ENCODE measurements at regions not wholly inside any gene's neighbourhood (a gene's known extent, or its start where the extent isn't known, plus 50 kb on each side); places are given as distances from the start of the nearest gene placed in this dataset.

DNA sequence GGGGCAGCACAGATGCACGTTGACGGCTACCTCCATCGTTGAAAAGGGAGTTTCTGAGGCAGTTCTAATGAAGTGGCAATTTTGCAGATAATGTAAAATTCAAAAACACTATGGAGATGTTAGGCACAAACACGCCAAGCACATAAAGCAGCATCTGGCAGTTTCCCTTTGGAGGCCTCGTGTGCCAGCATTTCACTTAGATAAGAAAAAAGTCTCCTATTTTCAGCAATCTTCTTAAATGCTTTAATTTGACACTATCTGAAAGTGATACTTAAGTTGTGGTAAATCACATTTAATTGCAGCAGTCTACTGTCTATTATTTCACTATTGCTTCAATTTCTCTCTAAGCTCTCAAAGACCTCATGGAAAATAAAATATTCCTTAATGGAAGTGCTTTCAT is 125.3 kb upstream of the PROKR2 start:
- no peak for DNase-seq
- no peaks in the 10 kb centered on the region for H3K36me3 Mint-ChIP-seq (ENCODE audit: unreplicated experiment)
- TF ChIP-seq, protein P1, sequence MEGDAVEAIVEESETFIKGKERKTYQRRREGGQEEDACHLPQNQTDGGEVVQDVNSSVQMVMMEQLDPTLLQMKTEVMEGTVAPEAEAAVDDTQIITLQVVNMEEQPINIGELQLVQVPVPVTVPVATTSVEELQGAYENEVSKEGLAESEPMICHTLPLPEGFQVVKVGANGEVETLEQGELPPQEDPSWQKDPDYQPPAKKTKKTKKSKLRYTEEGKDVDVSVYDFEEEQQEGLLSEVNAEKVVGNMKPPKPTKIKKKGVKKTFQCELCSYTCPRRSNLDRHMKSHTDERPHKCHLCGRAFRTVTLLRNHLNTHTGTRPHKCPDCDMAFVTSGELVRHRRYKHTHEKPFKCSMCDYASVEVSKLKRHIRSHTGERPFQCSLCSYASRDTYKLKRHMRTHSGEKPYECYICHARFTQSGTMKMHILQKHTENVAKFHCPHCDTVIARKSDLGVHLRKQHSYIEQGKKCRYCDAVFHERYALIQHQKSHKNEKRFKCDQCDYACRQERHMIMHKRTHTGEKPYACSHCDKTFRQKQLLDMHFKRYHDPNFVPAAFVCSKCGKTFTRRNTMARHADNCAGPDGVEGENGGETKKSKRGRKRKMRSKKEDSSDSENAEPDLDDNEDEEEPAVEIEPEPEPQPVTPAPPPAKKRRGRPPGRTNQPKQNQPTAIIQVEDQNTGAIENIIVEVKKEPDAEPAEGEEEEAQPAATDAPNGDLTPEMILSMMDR (IDR thresholded peaks at IDR 0.05; ENCODE audit: partially characterized antibody, unreplicated experiment) = no peak
- H3K4me3 Mint-ChIP-seq (ENCODE audit: unreplicated experiment) = no peak overlapping the region
- peaks cover 5% of the 10 kb centered on the region for H3K9me3 Mint-ChIP-seq (ENCODE audit: unreplicated experiment)
- no peaks in the 10 kb centered on the region for H3K4me1 Mint-ChIP-seq (ENCODE audit: low read depth, unreplicated experiment)
- no peaks in the 10 kb centered on the region for H3K27me3 Mint-ChIP-seq (ENCODE audit: unreplicated experiment)
- no peak overlapping the region for H3K27ac Mint-ChIP-seq (ENCODE audit: unreplicated experiment)

DNA sequence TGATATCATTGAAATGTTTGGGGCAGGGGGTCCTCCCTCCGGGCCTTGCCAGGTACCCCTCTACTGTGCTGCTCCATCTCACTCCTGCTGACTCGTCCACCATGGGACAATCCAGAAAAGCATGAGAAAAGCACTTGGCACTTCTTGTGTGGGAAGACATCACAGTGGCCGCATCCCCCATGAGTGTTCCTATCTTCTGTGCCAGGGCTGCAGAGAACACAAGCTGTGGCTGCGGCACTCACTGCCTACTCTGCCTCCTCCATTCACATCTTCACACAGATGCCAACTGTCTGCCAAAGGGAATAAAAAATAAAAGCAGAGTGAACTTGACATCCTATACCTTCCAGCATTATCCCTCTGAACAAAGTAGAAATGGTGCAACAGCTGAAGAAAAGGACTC is 117.4 kb upstream of the PROKR2 start:
- H3K27me3 Mint-ChIP-seq (ENCODE audit: unreplicated experiment) = peaks cover 3% of the 10 kb centered on the region
- H3K4me3 Mint-ChIP-seq (ENCODE audit: unreplicated experiment) = no peak overlapping the region
- no peaks in the 10 kb centered on the region for H3K4me1 Mint-ChIP-seq (ENCODE audit: low read depth, unreplicated experiment)
- peaks cover 4% of the 10 kb centered on the region for H3K9me3 Mint-ChIP-seq (ENCODE audit: unreplicated experiment)
- H3K36me3 Mint-ChIP-seq (ENCODE audit: unreplicated experiment) = no peaks in the 10 kb centered on the region
- DNase-seq = no peak
- no peak overlapping the region for H3K27ac Mint-ChIP-seq (ENCODE audit: unreplicated experiment)
- TF ChIP-seq, protein P1 (IDR thresholded peaks at IDR 0.05; ENCODE audit: partially characterized antibody, unreplicated experiment) = no peak

DNA sequence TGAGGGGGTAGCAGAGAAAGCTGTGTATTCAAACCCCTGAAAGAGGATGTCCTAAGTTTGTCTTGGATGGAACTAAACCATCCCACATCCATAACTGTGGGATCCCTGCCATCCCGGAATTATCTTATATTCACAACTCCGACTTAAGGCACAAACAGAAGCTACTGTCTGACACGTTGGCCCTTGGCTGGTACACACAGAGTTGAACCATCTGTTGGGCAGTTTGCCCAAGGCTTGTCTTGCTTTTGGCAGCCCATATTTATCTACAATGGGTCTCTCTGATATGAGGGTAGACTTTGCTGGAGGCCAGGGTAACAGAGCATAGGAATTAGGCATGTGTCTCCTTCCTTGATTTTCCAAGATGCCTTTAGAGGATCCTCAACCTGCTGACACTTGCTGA is 116.6 kb upstream of the PROKR2 start:
- H3K27me3 Mint-ChIP-seq (ENCODE audit: unreplicated experiment) = peaks cover 3% of the 10 kb centered on the region
- TF ChIP-seq, protein P1 (IDR thresholded peaks at IDR 0.05; ENCODE audit: partially characterized antibody, unreplicated experiment) = no peak

DNA sequence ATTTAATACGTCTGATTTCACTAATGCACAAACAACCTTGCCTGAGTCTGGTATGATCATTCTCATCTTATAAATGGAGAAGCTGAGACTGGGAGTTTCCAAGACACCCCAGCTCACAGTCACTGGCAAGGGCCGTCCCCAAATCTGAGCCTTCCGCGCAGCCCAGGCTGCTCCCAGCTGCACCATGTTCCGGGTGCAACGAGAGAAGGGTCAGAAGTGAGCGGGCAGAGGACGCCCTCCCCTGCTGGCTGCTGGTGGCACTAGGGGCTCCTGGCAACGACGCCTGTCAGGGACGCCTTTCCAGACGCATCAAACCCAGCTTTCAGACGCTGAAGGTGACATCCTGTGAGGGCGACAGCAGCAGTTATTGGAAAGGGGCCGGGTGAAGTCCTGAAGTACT is 115.3 kb upstream of the PROKR2 start:
- Mint-ChIP-seq H3K27ac (ENCODE audit: unreplicated experiment) (no peak overlapping the region), H3K4me1 (ENCODE audit: low read depth, unreplicated experiment) (no peaks in the 10 kb centered on the region), H3K4me3 (ENCODE audit: unreplicated experiment) (no peak overlapping the region), H3K36me3 (ENCODE audit: unreplicated experiment) (no peaks in the 10 kb centered on the region), H3K9me3 (ENCODE audit: unreplicated experiment) (peaks cover 2% of the 10 kb centered on the region), H3K27me3 (ENCODE audit: unreplicated experiment) (peaks cover 3% of the 10 kb centered on the region)
- no peak for DNase-seq
- TF ChIP-seq, protein P1 (IDR thresholded peaks at IDR 0.05; ENCODE audit: partially characterized antibody, unreplicated experiment) = no peak

More for the DNA sequence above, 116.6 kb upstream of the PROKR2 start:
- Mint-ChIP-seq H3K4me3 (ENCODE audit: unreplicated experiment) (no peak overlapping the region), H3K4me1 (ENCODE audit: low read depth, unreplicated experiment) (no peaks in the 10 kb centered on the region), H3K9me3 (ENCODE audit: unreplicated experiment) (peaks cover 2% of the 10 kb centered on the region), H3K36me3 (ENCODE audit: unreplicated experiment) (no peaks in the 10 kb centered on the region), H3K27ac (ENCODE audit: unreplicated experiment) (no peak overlapping the region)
- DNase-seq = no peak

DNA sequence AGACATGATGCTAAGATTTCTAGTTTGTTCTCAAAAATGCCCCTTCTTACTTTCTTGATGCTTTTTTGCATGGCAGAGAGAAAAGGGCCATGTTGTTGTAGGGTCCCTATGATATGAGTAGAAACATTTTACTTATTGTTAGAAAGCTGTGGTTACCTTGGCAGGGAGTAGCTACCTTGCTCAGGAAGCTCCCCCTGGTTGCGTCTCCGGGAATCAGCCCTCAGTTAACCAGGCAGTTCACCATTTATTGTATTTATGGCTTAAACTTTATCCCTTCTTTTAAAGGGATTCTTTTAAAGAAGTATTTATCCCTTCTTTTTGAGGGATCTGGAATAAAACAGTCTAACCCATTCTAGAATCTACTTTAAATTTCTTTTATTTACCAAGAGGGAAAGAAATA is 113.9 kb upstream of the PROKR2 start:
- Mint-ChIP-seq H3K9me3 (ENCODE audit: unreplicated experiment) (peaks cover 2% of the 10 kb centered on the region), H3K27me3 (ENCODE audit: unreplicated experiment) (peaks cover 3% of the 10 kb centered on the region), H3K27ac (ENCODE audit: unreplicated experiment) (no peak overlapping the region), H3K4me1 (ENCODE audit: low read depth, unreplicated experiment) (no peaks in the 10 kb centered on the region), H3K36me3 (ENCODE audit: unreplicated experiment) (no peaks in the 10 kb centered on the region), H3K4me3 (ENCODE audit: unreplicated experiment) (no peak overlapping the region)
- TF ChIP-seq, protein P1 (IDR thresholded peaks at IDR 0.05; ENCODE audit: partially characterized antibody, unreplicated experiment) = no peak
- DNase-seq = no peak

All from glutamatergic neuron (in vitro differentiated cells).